Astrocyte (in vitro differentiated cells and primary cell): ENCODE measurements at regions not wholly inside any gene's neighbourhood (a gene's known extent, or its start where the extent isn't known, plus 50 kb on each side); places are given as distances from the start of the nearest gene placed in this dataset.
"Not testable (repeated sequence)": the region's sequence is repeated elsewhere in the genome, so short reads cannot be mapped to it uniquely, and the experiment has no call there.

Experiments
- CTCF ChIP-seq: IDR thresholded peaks from 2 replicates; pipeline ENCODE4 v1.5.1; 2011; ENCODE audit warnings: low read depth, mild to moderate bottlenecking, inconsistent platforms, low read length, moderate library complexity; ENCODE audit not compliant: insufficient read depth
- EZH2 ChIP-seq: IDR thresholded peaks from 2 replicates; pipeline ENCODE4 v1.6.1; 2012; ENCODE audit warnings: mild to moderate bottlenecking, low read length, inconsistent platforms; ENCODE audit not compliant: insufficient read depth

- TF ChIP-seq CTCF, EZH2: not testable (repeated sequence)
Measured at GRCh38 chr3:75285531-75286148, 378.5 kb upstream of the FRG2C start.
